Liver (tissue), 3 donors: ENCODE measurements at regions not wholly inside any gene's neighbourhood (a gene's known extent, or its start where the extent isn't known, plus 50 kb on each side); places are given as distances from the start of the nearest gene placed in this dataset.

Experiments
- CTCF ChIP-seq: fragments of 150-350 bp; IDR thresholded peaks from 2 replicates; pipeline ENCODE4 v1.5.1; 2017; ENCODE audit warnings: improper control_type of control experiment, low read depth, low read length; ENCODE audit not compliant: missing input control
- RAD21 ChIP-seq, 2 donors: IDR thresholded peaks; 2 replicates each; pipeline ENCODE4 v1.6.1; 2016; ENCODE audit warnings: antibody characterized with exemption in 2 of 2, mild to moderate bottlenecking in 2 of 2
- donor health status: healthy.
- donor health status: healthy.

DNA sequence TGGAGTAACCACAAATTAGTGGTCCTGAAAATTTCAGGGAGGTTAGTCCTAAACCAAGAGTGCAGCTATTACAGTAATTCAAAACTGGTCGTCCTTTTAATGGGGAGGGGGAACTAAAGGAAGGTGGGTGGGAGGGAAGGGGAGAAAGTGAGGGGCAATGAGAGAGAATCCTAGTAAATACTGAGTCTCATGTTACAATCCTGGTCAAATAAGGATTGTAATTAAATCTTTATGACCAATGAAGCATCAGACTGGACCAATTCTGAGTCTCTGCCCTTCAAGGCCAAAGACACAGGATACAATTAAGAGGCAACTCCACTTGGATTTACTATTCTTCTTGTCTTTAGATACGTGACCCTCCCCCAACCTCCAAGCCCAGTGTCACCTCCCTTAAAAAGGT is 262.9 kb downstream of the BCL11A start:
- TF ChIP-seq CTCF: no peak
- no peak for TF ChIP-seq RAD21 (IDR thresholded peaks at IDR 0.05)
